Adrenal gland (tissue), 9 donors: ENCODE measurements at regions not wholly inside any gene's neighbourhood (a gene's known extent, or its start where the extent isn't known, plus 50 kb on each side); places are given as distances from the start of the nearest gene placed in this dataset.

Source experiments
- DNase-seq, 7 donors: peaks; one replicate each; pipeline ENCODE4 v3.0.0-alpha.2; 2019 to 2020
- H3K27ac ChIP-seq, 5 donors: fragments of 200-600 bp; sonication (generic) in 4 of 5; 1 replicate in 3 of 5; 2 replicates in 2 of 5; pipeline versions ENCODE4 v1.5.1 to v1.8.0; 2016 to 2020; ENCODE audit warnings: mild to moderate bottlenecking in 1 of 5
- H3K27me3 ChIP-seq: fragments of 200-600 bp; 2 replicates; pipeline ENCODE4 v1.8.0; 2021
- H3K36me3 ChIP-seq, 2 donors: fragments of 200-600 bp; replicated peaks in 1 of 2; 1 replicate in 1 of 2; 2 replicates in 1 of 2; pipeline versions ENCODE4 v1.5.1 to v1.8.0; 2018 to 2022
- H3K4me1 ChIP-seq, 2 donors: fragments of 200-600 bp; replicated peaks in 1 of 2; 1 replicate in 1 of 2; 2 replicates in 1 of 2; pipeline versions ENCODE4 v1.5.1 to v1.8.0; 2018 to 2021
- H3K4me3 ChIP-seq, 4 donors: fragments of 200-600 bp; sonication (generic) in 3 of 4; one replicate each; pipeline ENCODE4 v1.5.1; 2016 to 2018
- H3K9me3 ChIP-seq, 3 donors: fragments of 200-600 bp; sonication (generic) in 1 of 3; replicated peaks in 1 of 3; 1 replicate in 2 of 3; 2 replicates in 1 of 3; pipeline versions ENCODE4 v1.5.1 to v1.8.0; 2016 to 2021
- POLR2A ChIP-seq, 2 donors: fragments of 450-650 bp; IDR thresholded peaks; one replicate each; pipeline ENCODE4 v1.6.1; 2017; ENCODE audit warnings: antibody characterized with exemption in 2 of 2, mild to moderate bottlenecking in 2 of 2, moderate library complexity in 1 of 2
- WGBS, 4 donors: extraction: QIAGEN DNeasy Blood & Tissue Kit in 2 of 4; methylation state at CpG; one replicate each; pipeline versions ENCODE4 v1.1.5 to v1.1.7; 2013 to 2017; 5-methylcytosine and 5-hydroxymethylcytosine counted together
- intact Hi-C, 2 donors: fragments of 100-400 bp; cut with DNase I; formaldehyde crosslinking; loops; one replicate each; pipeline versions ENCODE4 v1.14.1 to v1.15.0; 2022 to 2023
- TF ChIP-seq, protein P1 (sequence below), 6 experiments: fragments of 450-650 bp in 4 of 6; fragments of 200-600 bp in 2 of 6; sonication (generic) in 1 of 6; IDR thresholded peaks; 1 replicate in 5 of 6; 2 replicates in 1 of 6; pipeline versions ENCODE4 v1.5.1 to v1.8.0; 2016 to 2021; ENCODE audit warnings: antibody characterized with exemption in 6 of 6, mild to moderate bottlenecking in 2 of 6, moderate library complexity in 1 of 6
- donor health status: healthy with polysubstance abuse.
- donor health status: Bipolar disorder and iron deficiency.
- donor health status: DM: yes; HTN: yes; CAD: no.
- donor health status: DM: no; HTN: no; CAD: no.
- donor health status: DM: no; HTN: no; CAD: no.

GRCh38 chr16:5509336-5509735, 411.7 kb upstream of the EEF2KMT start:
- H3K4me1 ChIP-seq = no peaks in the 10 kb centered on the region
- no peaks in the 10 kb centered on the region for H3K9me3 ChIP-seq
- no peaks in the 10 kb centered on the region for H3K36me3 ChIP-seq
- intact Hi-C loops = no loop called here
- 66 to 76% (median 72%) methylated on average over 7 of the region's 7 CpGs for WGBS, 4 donors
- no peak for TF ChIP-seq POLR2A (IDR thresholded peaks at IDR 0.05)
- TF ChIP-seq, protein P1, sequence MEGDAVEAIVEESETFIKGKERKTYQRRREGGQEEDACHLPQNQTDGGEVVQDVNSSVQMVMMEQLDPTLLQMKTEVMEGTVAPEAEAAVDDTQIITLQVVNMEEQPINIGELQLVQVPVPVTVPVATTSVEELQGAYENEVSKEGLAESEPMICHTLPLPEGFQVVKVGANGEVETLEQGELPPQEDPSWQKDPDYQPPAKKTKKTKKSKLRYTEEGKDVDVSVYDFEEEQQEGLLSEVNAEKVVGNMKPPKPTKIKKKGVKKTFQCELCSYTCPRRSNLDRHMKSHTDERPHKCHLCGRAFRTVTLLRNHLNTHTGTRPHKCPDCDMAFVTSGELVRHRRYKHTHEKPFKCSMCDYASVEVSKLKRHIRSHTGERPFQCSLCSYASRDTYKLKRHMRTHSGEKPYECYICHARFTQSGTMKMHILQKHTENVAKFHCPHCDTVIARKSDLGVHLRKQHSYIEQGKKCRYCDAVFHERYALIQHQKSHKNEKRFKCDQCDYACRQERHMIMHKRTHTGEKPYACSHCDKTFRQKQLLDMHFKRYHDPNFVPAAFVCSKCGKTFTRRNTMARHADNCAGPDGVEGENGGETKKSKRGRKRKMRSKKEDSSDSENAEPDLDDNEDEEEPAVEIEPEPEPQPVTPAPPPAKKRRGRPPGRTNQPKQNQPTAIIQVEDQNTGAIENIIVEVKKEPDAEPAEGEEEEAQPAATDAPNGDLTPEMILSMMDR (IDR thresholded peaks at IDR 0.05) = no peak
- no peak overlapping the region for H3K27ac ChIP-seq
- DNase-seq = no peak
- no peaks in the 10 kb centered on the region for H3K27me3 ChIP-seq
- no peak overlapping the region for H3K4me3 ChIP-seq

- H3K27ac ChIP-seq = no peak overlapping the region
- no peak overlapping the region for H3K4me3 ChIP-seq
- no peak for TF ChIP-seq POLR2A (IDR thresholded peaks at IDR 0.05)
- TF ChIP-seq, protein P1 (IDR thresholded peaks at IDR 0.05) = no peak
- H3K27me3 ChIP-seq = no peaks in the 10 kb centered on the region
- H3K4me1 ChIP-seq = no peaks in the 10 kb centered on the region
- no peaks in the 10 kb centered on the region for H3K36me3 ChIP-seq
- intact Hi-C loops = no loop called here
- no peaks in the 10 kb centered on the region for H3K9me3 ChIP-seq
- 67 to 90% (median 76%) methylated on average over 2 to 6 of the region's 6 CpGs for WGBS, 4 donors
- no peak for DNase-seq
These were observed 410.8 kb upstream of the EEF2KMT start for GRCh38 chr16:5508371-5508770.

- intact Hi-C loops = no loop called here
- Histone ChIP-seq H3K27ac (no peak overlapping the region), H3K36me3 (no peaks in the 10 kb centered on the region), H3K4me1 (no peaks in the 10 kb centered on the region), H3K4me3 (no peak overlapping the region), H3K9me3 (no peaks in the 10 kb centered on the region), H3K27me3 (no peaks in the 10 kb centered on the region)
- WGBS, 4 donors = 45 to 65% (median 47%) methylated on average over 7 of the region's 7 CpGs
- DNase-seq = no peak
- TF ChIP-seq, protein P1 (IDR thresholded peaks at IDR 0.05) = no peak
- TF ChIP-seq POLR2A (IDR thresholded peaks at IDR 0.05) = no peak
These were observed 408.4 kb upstream of the EEF2KMT start for GRCh38 chr16:5506021-5506420.

- intact Hi-C loops = no loop called here
- no peaks in the 10 kb centered on the region for H3K27me3 ChIP-seq
These were observed 407.7 kb upstream of the EEF2KMT start for GRCh38 chr16:5505091-5505887.

More at GRCh38 chr16:5505091-5505887, 407.7 kb upstream of the EEF2KMT start:
- H3K27ac ChIP-seq = no peak overlapping the region
- no peak overlapping the region for H3K4me3 ChIP-seq
- no peak for TF ChIP-seq POLR2A (IDR thresholded peaks at IDR 0.05)
- TF ChIP-seq, protein P1 (IDR thresholded peaks at IDR 0.05) = no peak
- no peak for DNase-seq
- no peaks in the 10 kb centered on the region for H3K4me1 ChIP-seq
- 36 to 43% (median 37%) methylated on average over 6 of the region's 6 CpGs for WGBS, 4 donors
- no peaks in the 10 kb centered on the region for H3K36me3 ChIP-seq
- H3K9me3 ChIP-seq = no peaks in the 10 kb centered on the region
